ENCODE measurements at regions not wholly inside any gene's neighbourhood (a gene's known extent, or its start where the extent isn't known, plus 50 kb on each side); places are given as distances from the start of the nearest gene placed in this dataset.

DNA sequence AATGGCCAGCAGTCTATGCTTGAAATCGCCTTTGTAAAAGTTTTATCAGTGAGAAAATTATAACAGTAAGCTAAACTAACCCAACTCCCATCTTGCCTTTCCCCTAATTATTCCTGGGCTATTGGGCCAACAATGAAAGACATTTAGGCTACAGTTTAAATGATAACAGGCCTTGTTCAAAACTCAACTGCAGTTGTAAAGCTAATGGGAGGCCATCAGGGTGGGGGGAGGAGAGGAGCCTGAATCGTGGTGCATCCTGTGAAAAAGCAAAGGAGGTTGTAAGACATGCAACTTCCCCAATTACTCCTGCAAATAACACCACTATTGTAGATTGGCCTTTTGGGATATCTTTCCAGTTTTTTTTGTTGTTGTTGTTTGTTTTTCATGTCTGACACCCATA is 53.8 kb downstream of the ACTL7B start:
- DNase-seq (ENCODE audit: low read depth, low spot score) (no peak), FAIRE-seq (no peak)
- no peaks in the 10 kb centered on the region for H3K27me3 ChIP-seq (ENCODE audit: control insufficient read depth, extremely low read depth, insufficient read depth, low read length)
- H3K9me1 ChIP-seq (ENCODE audit: control insufficient read depth, extremely low read depth, insufficient read depth, low read length), result no peaks in the 10 kb centered on the region
- H3K9ac ChIP-seq (ENCODE audit: control insufficient read depth, extremely low read depth, insufficient read depth, low read length), result no peak overlapping the region
- H2AFZ ChIP-seq (ENCODE audit: control insufficient read depth, low read length), result no peak overlapping the region
- no peaks in the 10 kb centered on the region for H3K36me3 ChIP-seq (ENCODE audit: control insufficient read depth in 2 of 2, extremely low read depth in 1 of 2, insufficient read depth in 2 of 2, low read length in 2 of 2)
- dilution Hi-C loops (cut with MboI; ENCODE audit: extremely low pct_ligation_motif_present, low sequenced_read_pairs), result no loop called here
- H4K20me1 ChIP-seq (ENCODE audit: control insufficient read depth, extremely low read depth, insufficient read depth, low read length), result no peaks in the 10 kb centered on the region
- no peak overlapping the region for H3K4me3 ChIP-seq (ENCODE audit: control insufficient read depth in 2 of 3, extremely low read depth in 1 of 3, insufficient read depth in 2 of 3, low read depth in 1 of 3, low read length in 3 of 3)
- no peak for TF ChIP-seq EZH2 (IDR thresholded peaks at IDR 0.05; ENCODE audit: low read length)
- TF ChIP-seq, protein P1, sequence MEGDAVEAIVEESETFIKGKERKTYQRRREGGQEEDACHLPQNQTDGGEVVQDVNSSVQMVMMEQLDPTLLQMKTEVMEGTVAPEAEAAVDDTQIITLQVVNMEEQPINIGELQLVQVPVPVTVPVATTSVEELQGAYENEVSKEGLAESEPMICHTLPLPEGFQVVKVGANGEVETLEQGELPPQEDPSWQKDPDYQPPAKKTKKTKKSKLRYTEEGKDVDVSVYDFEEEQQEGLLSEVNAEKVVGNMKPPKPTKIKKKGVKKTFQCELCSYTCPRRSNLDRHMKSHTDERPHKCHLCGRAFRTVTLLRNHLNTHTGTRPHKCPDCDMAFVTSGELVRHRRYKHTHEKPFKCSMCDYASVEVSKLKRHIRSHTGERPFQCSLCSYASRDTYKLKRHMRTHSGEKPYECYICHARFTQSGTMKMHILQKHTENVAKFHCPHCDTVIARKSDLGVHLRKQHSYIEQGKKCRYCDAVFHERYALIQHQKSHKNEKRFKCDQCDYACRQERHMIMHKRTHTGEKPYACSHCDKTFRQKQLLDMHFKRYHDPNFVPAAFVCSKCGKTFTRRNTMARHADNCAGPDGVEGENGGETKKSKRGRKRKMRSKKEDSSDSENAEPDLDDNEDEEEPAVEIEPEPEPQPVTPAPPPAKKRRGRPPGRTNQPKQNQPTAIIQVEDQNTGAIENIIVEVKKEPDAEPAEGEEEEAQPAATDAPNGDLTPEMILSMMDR (optimal IDR thresholded peaks at IDR 0.05 in 1 of 3, IDR thresholded peaks at IDR 0.05 in 1 of 3, conservative IDR thresholded peaks at IDR 0.05 in 1 of 3; ENCODE audit: extremely low read depth in 1 of 3, insufficient read depth in 2 of 3, low read length in 3 of 3), result no peak
- no peaks in the 10 kb centered on the region for H3K9me3 ChIP-seq (ENCODE audit: control insufficient read depth, low read depth, low read length)
- H3K79me2 ChIP-seq (ENCODE audit: control insufficient read depth, insufficient read depth, low read length), result no peaks in the 10 kb centered on the region
- no peak overlapping the region for H3K4me2 ChIP-seq (ENCODE audit: control insufficient read depth, extremely low read depth, insufficient read depth, low read depth, low read length)
- H3K4me1 ChIP-seq (ENCODE audit: control insufficient read depth, extremely low read depth, insufficient read depth, low read length), result peaks cover 5% of the 10 kb centered on the region
- no peak overlapping the region for H3K27ac ChIP-seq (ENCODE audit: control insufficient read depth, insufficient read depth, low read length)

DNA sequence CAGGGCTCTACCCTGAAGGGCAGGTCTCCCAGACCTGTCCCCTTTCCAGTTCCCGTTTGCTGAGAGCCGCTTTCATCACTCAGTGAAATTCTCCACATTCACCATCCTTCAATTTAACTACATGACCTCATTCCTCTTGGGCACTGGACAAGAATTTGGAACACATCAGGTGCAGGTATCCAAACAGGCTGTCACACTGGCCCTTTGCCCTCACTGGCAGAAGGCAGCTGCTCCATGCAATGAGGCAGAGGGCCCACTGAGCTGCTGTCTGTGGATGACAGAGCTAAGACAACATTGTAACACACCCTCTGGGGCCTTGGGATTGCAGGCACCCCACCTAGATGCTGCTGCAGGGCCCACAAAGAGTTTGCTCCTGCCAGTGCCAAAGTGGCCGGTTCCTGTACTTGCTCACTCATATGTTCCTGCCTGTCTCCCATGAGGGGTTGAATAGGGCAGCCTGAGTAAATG is 55.1 kb downstream of the ACTL7B start:
- dilution Hi-C loops (cut with MboI; ENCODE audit: extremely low pct_ligation_motif_present, low sequenced_read_pairs), result no loop called here
- DNase-seq (ENCODE audit: low read depth, low spot score), result no peak
- no peak overlapping the region for H3K27ac ChIP-seq (ENCODE audit: control insufficient read depth, insufficient read depth, low read length)
- no peak overlapping the region for H2AFZ ChIP-seq (ENCODE audit: control insufficient read depth, low read length)
- H3K4me3 ChIP-seq (ENCODE audit: control insufficient read depth in 2 of 3, extremely low read depth in 1 of 3, insufficient read depth in 2 of 3, low read depth in 1 of 3, low read length in 3 of 3), result no peak overlapping the region
- no peaks in the 10 kb centered on the region for H3K9me3 ChIP-seq (ENCODE audit: control insufficient read depth, low read depth, low read length)
- H3K79me2 ChIP-seq (ENCODE audit: control insufficient read depth, insufficient read depth, low read length), result no peaks in the 10 kb centered on the region
- FAIRE-seq, result peak; percentile 9
- H3K27me3 ChIP-seq (ENCODE audit: control insufficient read depth, extremely low read depth, insufficient read depth, low read length), result no peaks in the 10 kb centered on the region
- H3K36me3 ChIP-seq (ENCODE audit: control insufficient read depth in 2 of 2, extremely low read depth in 1 of 2, insufficient read depth in 2 of 2, low read length in 2 of 2), result no peaks in the 10 kb centered on the region
- TF ChIP-seq, protein P1 (optimal IDR thresholded peaks at IDR 0.05 in 1 of 3, IDR thresholded peaks at IDR 0.05 in 1 of 3, conservative IDR thresholded peaks at IDR 0.05 in 1 of 3; ENCODE audit: extremely low read depth in 1 of 3, insufficient read depth in 2 of 3, low read length in 3 of 3), result no peak
- TF ChIP-seq EZH2 (IDR thresholded peaks at IDR 0.05; ENCODE audit: low read length), result no peak
- H3K9ac ChIP-seq (ENCODE audit: control insufficient read depth, extremely low read depth, insufficient read depth, low read length), result no peak overlapping the region
- H3K4me1 ChIP-seq (ENCODE audit: control insufficient read depth, extremely low read depth, insufficient read depth, low read length), result peaks cover 5% of the 10 kb centered on the region
- H4K20me1 ChIP-seq (ENCODE audit: control insufficient read depth, extremely low read depth, insufficient read depth, low read length), result no peaks in the 10 kb centered on the region
- H3K4me2 ChIP-seq (ENCODE audit: control insufficient read depth, extremely low read depth, insufficient read depth, low read depth, low read length), result no peak overlapping the region
- H3K9me1 ChIP-seq (ENCODE audit: control insufficient read depth, extremely low read depth, insufficient read depth, low read length), result no peaks in the 10 kb centered on the region

Measured in keratinocyte (primary cell).